Type B pancreatic cell (in vitro differentiated cells): ENCODE measurements at regions not wholly inside any gene's neighbourhood (a gene's known extent, or its start where the extent isn't known, plus 50 kb on each side); places are given as distances from the start of the nearest gene placed in this dataset.

Experiments
- DNase-seq: peaks from one replicate; pipeline ENCODE4 v3.0.0; 2021; ENCODE audit warnings: mixed read lengths; ENCODE audit not compliant: unreplicated experiment; ENCODE audit errors: extremely low spot score
- H3K27ac Mint-ChIP-seq: 2 replicates; pipeline ENCODE4 v1.8.0; 2021; ENCODE audit warnings: mild to moderate bottlenecking, mixed read lengths
- H3K27me3 Mint-ChIP-seq: 2 replicates; pipeline ENCODE4 v1.8.0; 2021; ENCODE audit warnings: mixed read lengths
- H3K36me3 Mint-ChIP-seq: 2 replicates; pipeline ENCODE4 v1.8.0; 2021; ENCODE audit warnings: mixed read lengths
- H3K4me1 Mint-ChIP-seq: one replicate; pipeline ENCODE4 v1.8.0; 2021; ENCODE audit warnings: mixed read lengths; ENCODE audit not compliant: unreplicated experiment
- H3K4me3 Mint-ChIP-seq: 2 replicates; pipeline ENCODE4 v1.8.0; 2021; ENCODE audit warnings: mild to moderate bottlenecking, mixed read lengths
- H3K9me3 Mint-ChIP-seq: 2 replicates; pipeline ENCODE4 v1.8.0; 2021; ENCODE audit warnings: mixed read lengths
- TF ChIP-seq, protein P1 (sequence below): fragments of 200-600 bp; sonication (generic); conservative IDR thresholded peaks from 2 replicates; pipeline ENCODE4 v1.5.0; 2021; ENCODE audit warnings: antibody characterized with exemption, mild to moderate bottlenecking

GRCh38 chr5:166083183-166083959, 2208.1 kb upstream of the WWC1 start:
- no peak overlapping the region for H3K27ac Mint-ChIP-seq
- TF ChIP-seq, protein P1, sequence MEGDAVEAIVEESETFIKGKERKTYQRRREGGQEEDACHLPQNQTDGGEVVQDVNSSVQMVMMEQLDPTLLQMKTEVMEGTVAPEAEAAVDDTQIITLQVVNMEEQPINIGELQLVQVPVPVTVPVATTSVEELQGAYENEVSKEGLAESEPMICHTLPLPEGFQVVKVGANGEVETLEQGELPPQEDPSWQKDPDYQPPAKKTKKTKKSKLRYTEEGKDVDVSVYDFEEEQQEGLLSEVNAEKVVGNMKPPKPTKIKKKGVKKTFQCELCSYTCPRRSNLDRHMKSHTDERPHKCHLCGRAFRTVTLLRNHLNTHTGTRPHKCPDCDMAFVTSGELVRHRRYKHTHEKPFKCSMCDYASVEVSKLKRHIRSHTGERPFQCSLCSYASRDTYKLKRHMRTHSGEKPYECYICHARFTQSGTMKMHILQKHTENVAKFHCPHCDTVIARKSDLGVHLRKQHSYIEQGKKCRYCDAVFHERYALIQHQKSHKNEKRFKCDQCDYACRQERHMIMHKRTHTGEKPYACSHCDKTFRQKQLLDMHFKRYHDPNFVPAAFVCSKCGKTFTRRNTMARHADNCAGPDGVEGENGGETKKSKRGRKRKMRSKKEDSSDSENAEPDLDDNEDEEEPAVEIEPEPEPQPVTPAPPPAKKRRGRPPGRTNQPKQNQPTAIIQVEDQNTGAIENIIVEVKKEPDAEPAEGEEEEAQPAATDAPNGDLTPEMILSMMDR, result no peak
- H3K36me3 Mint-ChIP-seq, result no peaks in the 10 kb centered on the region
- H3K4me3 Mint-ChIP-seq, result no peak overlapping the region
- H3K9me3 Mint-ChIP-seq, result no peaks in the 10 kb centered on the region
- H3K27me3 Mint-ChIP-seq, result peaks cover 4% of the 10 kb centered on the region
- no peak for DNase-seq
- H3K4me1 Mint-ChIP-seq, result peaks cover 11% of the 10 kb centered on the region

GRCh38 chr5:166086568-166086967, 2204.9 kb upstream of the WWC1 start:
- H3K4me3 Mint-ChIP-seq, result no peak overlapping the region
- H3K27ac Mint-ChIP-seq, result no peak overlapping the region
- TF ChIP-seq, protein P1, result no peak
- peaks cover 4% of the 10 kb centered on the region for H3K27me3 Mint-ChIP-seq
- H3K36me3 Mint-ChIP-seq, result no peaks in the 10 kb centered on the region
- no peak for DNase-seq
- H3K4me1 Mint-ChIP-seq, result peaks cover 11% of the 10 kb centered on the region
- H3K9me3 Mint-ChIP-seq, result no peaks in the 10 kb centered on the region

- H3K27ac Mint-ChIP-seq, result no peak overlapping the region
- peaks cover 4% of the 10 kb centered on the region for H3K27me3 Mint-ChIP-seq
- TF ChIP-seq, protein P1, result no peak
- no peak overlapping the region for H3K4me3 Mint-ChIP-seq
- peaks cover 11% of the 10 kb centered on the region for H3K4me1 Mint-ChIP-seq
- H3K36me3 Mint-ChIP-seq, result no peaks in the 10 kb centered on the region
- H3K9me3 Mint-ChIP-seq, result peaks cover 4% of the 10 kb centered on the region
- no peak for DNase-seq
These were observed 2202.9 kb upstream of the WWC1 start for GRCh38 chr5:166088389-166089039.

DNA sequence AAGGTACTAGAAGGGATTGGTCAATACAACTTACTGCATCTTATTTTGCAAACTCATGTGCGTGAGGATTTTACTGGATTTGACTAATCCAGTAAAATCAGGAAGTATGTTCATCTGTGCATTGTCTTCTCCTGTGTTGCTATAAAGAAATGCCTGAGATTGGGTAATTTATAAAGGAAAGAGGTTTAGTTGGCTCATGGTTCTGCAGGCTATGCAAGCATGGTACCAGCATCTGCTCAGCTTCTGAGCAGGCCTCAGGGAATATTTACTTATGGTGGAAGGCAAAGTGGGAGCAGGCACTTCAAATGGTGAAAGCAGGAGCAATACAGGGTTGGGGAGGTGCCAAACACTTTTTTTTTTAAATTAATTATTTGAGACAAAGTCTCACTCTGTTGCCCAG, 2199.5 kb upstream of the WWC1 start:
- no peak overlapping the region for H3K4me3 Mint-ChIP-seq
- DNase-seq, result no peak
- H3K27me3 Mint-ChIP-seq, result no peaks in the 10 kb centered on the region
- H3K9me3 Mint-ChIP-seq, result peaks cover 4% of the 10 kb centered on the region
- H3K4me1 Mint-ChIP-seq, result no peaks in the 10 kb centered on the region
- H3K27ac Mint-ChIP-seq, result no peak overlapping the region
- TF ChIP-seq, protein P1, result no peak
- H3K36me3 Mint-ChIP-seq, result no peaks in the 10 kb centered on the region

- Mint-ChIP-seq H3K9me3 (peaks cover 4% of the 10 kb centered on the region), H3K36me3 (no peaks in the 10 kb centered on the region), H3K4me1 (no peaks in the 10 kb centered on the region), H3K27ac (no peak overlapping the region), H3K27me3 (no peaks in the 10 kb centered on the region), H3K4me3 (no peak overlapping the region)
- TF ChIP-seq, protein P1, result no peak
- DNase-seq, result no peak
These were observed 2198.1 kb upstream of the WWC1 start for GRCh38 chr5:166093312-166093711.
